GM10248 (cell line): ENCODE measurements at regions not wholly inside any gene's neighbourhood (a gene's known extent, or its start where the extent isn't known, plus 50 kb on each side); places are given as distances from the start of the nearest gene placed in this dataset.
"Not testable (repeated sequence)": the region's sequence is repeated elsewhere in the genome, so short reads cannot be mapped to it uniquely, and the experiment has no call there.

ENCODE experiments used
- CTCF ChIA-PET: fragments of 300-600 bp; sonication (Branson Sonifier 250); formaldehyde crosslinking; extraction: SDS; loops from one replicate; lab custom pipeline; 2021; ENCODE audit warnings: antibody characterized with exemption; lab: Yijun Ruan, JAX
- POLR2A ChIA-PET: fragments of 350-650 bp; sonication (Branson Sonifier 250); formaldehyde crosslinking; extraction: SDS; loops from one replicate; lab custom pipeline; 2020; ENCODE audit warnings: antibody characterized with exemption; lab: Yijun Ruan, JAX
- DNase-seq: peaks from one replicate; pipeline ENCODE4 v3.0.0; 2012; ENCODE audit errors: extremely low spot score
- TF ChIP-seq, protein P1 (sequence below): IDR thresholded peaks from 2 replicates; pipeline ENCODE4 v1.5.1; 2012; ENCODE audit warnings: mild to moderate bottlenecking, low read depth; ENCODE audit errors: extremely low read depth, missing control alignments, control extremely low read depth

DNA sequence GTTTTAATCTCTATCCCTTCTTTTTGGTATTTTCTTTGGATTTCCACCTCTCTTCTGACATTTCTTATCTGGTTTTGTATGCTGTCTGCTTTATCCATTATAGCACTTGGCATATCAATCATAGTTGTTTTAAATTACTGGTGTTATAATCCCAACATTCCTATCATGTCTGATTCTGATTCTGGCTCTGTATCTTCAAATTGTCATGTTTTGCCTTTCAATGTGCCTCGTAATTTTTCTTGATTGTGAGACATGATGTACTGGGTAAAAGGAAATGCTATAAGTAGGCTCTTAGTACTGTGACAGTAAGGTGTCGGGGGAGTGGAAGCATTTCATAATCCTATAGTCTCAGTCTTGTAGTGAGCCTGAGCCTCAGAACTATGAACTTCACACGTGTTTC lies 729.3 kb upstream of the NOVA1 start:
- POLR2A ChIA-PET = no interaction called here
- DNase-seq = no peak
- TF ChIP-seq, protein P1, sequence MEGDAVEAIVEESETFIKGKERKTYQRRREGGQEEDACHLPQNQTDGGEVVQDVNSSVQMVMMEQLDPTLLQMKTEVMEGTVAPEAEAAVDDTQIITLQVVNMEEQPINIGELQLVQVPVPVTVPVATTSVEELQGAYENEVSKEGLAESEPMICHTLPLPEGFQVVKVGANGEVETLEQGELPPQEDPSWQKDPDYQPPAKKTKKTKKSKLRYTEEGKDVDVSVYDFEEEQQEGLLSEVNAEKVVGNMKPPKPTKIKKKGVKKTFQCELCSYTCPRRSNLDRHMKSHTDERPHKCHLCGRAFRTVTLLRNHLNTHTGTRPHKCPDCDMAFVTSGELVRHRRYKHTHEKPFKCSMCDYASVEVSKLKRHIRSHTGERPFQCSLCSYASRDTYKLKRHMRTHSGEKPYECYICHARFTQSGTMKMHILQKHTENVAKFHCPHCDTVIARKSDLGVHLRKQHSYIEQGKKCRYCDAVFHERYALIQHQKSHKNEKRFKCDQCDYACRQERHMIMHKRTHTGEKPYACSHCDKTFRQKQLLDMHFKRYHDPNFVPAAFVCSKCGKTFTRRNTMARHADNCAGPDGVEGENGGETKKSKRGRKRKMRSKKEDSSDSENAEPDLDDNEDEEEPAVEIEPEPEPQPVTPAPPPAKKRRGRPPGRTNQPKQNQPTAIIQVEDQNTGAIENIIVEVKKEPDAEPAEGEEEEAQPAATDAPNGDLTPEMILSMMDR = no peak
- CTCF ChIA-PET = no interaction called here

DNA sequence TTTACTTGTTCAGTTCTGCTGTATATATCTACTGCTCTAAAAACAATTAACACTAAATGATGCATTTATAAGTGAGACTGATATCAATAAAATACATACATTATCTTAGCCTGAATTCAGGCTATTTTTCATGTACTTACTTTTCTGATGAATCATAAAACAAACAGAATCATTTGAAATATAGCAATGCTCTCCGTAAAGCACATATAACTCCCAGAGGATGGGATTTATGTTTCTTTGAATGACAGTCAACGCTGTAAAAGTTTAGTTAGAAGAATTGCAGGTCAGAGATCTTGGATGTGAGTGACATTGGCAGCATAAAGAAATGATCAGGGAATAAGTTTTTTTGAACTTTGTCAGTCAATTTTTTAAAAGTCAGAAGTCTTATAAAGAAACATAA lies 740.2 kb upstream of the NOVA1 start:
- ChIA-PET POLR2A (no interaction called here), CTCF (no interaction called here)
- TF ChIP-seq, protein P1 = no peak
- no peak for DNase-seq

DNA sequence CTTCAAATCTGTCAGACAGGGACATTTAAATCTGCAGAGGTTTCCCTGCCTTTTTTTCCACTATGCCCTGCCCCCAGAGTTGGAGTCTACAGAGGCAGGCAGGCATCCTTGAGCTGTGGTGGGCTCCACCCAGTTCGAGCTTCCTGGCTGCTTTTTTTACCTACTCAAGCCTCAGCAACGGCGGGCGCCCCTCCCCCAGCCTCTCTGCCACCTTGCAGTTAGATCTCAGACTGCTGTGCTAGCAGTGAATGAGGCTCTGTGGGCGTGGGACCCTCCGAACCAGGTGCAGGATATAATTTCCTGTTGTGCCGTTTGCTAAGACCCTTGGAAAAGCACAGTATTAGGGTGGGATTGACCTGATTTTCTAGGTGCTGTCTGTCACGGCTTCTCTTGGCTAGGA lies 765.2 kb upstream of the NOVA1 start:
- DNase-seq, POLR2A ChIA-PET, CTCF ChIA-PET: not testable (repeated sequence)

DNA sequence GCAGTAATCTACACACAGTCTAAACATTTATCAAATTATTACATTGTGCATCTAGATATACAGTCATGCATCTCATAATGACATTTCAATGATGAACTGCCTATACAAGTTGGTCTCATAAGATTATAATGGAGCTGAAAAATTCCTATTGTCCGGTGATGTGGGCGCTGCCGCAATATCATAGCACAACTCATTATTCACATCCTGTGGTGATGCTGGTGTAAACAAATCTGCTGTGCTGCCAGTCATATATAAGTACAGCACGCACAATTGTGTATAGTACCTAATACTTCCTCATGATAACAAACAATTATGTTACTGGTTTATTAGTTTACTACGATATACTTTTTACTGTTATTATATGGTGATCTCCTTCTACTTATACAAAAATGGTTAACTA lies 768.8 kb upstream of the NOVA1 start:
- ChIA-PET CTCF (no interaction called here), POLR2A (no interaction called here)
- TF ChIP-seq, protein P1 = no peak
- no peak for DNase-seq

DNA sequence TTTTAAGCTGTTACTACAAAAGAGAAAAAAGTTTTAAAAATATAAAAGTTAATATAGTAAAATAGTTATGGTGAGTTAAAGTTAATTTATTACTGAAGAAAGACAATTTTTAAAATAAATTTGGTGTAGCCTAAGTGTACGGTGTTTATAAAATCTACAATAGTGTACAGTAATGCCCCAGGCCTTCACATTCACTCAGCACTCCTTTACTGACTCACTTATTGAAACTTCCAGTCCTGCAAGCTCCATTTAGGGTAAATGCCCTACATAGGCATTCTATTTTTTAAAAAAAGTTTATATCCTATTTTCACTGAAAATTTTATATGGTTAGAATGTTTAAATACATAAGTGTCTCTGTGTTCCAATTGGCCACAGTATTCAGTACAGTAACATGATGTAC lies 769.5 kb upstream of the NOVA1 start:
- ChIA-PET POLR2A (no interaction called here), CTCF (no interaction called here)

DNA sequence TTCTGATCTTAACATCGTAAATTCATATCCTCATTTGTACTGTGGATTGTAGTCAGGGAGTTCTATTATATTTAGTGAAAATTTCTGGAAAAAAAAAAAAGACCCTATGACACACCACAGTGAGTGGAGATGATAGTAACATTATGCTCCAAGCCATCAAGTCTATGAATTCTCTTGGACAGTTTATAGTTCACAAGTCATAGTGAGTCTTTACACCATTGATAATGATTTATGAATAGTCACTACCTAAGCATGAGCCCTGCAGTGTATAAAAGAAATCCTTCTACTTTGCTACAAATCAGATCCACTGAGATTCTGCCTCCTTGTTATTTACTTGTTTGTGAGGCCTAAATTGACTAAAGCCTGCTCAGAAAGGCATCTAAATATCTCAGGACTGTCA lies 772.2 kb upstream of the NOVA1 start:
- TF ChIP-seq, protein P1 = no peak

More for the DNA sequence above, 769.5 kb upstream of the NOVA1 start:
- TF ChIP-seq, protein P1 = no peak
- no peak for DNase-seq

DNA sequence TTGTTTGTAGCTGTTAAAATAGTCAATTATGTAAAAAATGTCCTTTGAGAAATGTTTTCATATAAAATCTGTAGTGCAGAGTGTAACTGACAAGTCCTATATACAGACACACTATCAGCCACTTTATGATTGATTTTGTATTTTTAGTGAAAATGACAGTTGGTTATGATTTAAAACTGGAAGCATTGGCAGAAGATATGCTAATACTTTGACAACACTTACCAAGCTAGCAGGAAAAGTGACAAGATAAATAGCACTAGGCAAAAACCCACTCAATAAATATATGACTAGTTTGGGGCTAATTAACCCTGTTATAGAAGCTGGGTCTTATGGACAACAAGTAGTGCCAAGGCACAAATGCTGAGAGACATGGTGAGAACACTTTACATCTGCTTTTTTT lies 772.9 kb upstream of the NOVA1 start:
- no peak for DNase-seq
- POLR2A ChIA-PET = no interaction called here
- CTCF ChIA-PET = no interaction called here
- TF ChIP-seq, protein P1 = no peak

More for the DNA sequence above, 772.2 kb upstream of the NOVA1 start:
- no peak for DNase-seq
- POLR2A ChIA-PET = no interaction called here
- CTCF ChIA-PET = no interaction called here
